A549 (cell line): ENCODE measurements at regions not wholly inside any gene's neighbourhood (a gene's known extent, or its start where the extent isn't known, plus 50 kb on each side); places are given as distances from the start of the nearest gene placed in this dataset.

ENCODE experiments used
- CEBPB ChIP-seq, 2 experiments: fragments of >200 bp in 1 of 2; sonication (Bioruptor Twin) in 1 of 2; formaldehyde crosslinking in 1 of 2; IDR thresholded peaks; 2 replicates each; pipeline ENCODE4 v1.6.1; 2012 to 2016
- CTCF ChIP-seq: fragments of >200 bp; sonication (Bioruptor Twin); formaldehyde crosslinking; IDR thresholded peaks from 3 replicates; pipeline ENCODE4 v1.5.1; 2016
- ELK1 ChIP-seq: fragments of 150-350 bp; IDR thresholded peaks from 2 replicates; pipeline ENCODE4 v1.6.1; 2014; ENCODE audit warnings: low read depth, mild to moderate bottlenecking, low read length
- HMGXB4 ChIP-seq: fragments of 250-450 bp; sonication (Bioruptor Pico); IDR thresholded peaks from 2 replicates; pipeline ENCODE4 v1.5.0; 2021; ENCODE audit warnings: mild to moderate bottlenecking, moderate library complexity, borderline replicate concordance
- MAX ChIP-seq: IDR thresholded peaks from 2 replicates; pipeline ENCODE4 v1.6.1; 2012
- MAZ ChIP-seq: fragments of 150-350 bp; IDR thresholded peaks from 2 replicates; pipeline ENCODE4 v1.6.1; 2014; ENCODE audit warnings: antibody characterized with exemption, low read depth, low read length, borderline replicate concordance
- POLR2AphosphoS2 ChIP-seq: conservative IDR thresholded peaks from 2 replicates; pipeline ENCODE4 v1.6.1; 2012; ENCODE audit warnings: low read length, improper control_type of control experiment, inconsistent platforms
- SREBF2 ChIP-seq: fragments of 450-650 bp; IDR thresholded peaks from 2 replicates; pipeline ENCODE4 v1.6.1; 2014; ENCODE audit warnings: mild to moderate bottlenecking, moderate library complexity
- ZFP36 ChIP-seq: fragments of 450-650 bp; IDR thresholded peaks from 2 replicates; pipeline ENCODE4 v1.6.1; 2014; ENCODE audit warnings: borderline replicate concordance; ENCODE audit not compliant: partially characterized antibody
- ZNF302 ChIP-seq: fragments of 250-450 bp; sonication (Bioruptor Pico); IDR thresholded peaks from 2 replicates; pipeline ENCODE4 v1.9.0; 2021; ENCODE audit warnings: inconsistent platforms, mild to moderate bottlenecking, moderate library complexity

GRCh38 chr9:108033976-108034964 lies 544.7 kb upstream of the KLF4 start:
- no peak for TF ChIP-seq CTCF
- no peak for TF ChIP-seq CEBPB (IDR thresholded peaks at IDR 0.05)
- TF ChIP-seq ZFP36 = no peak
- no peak for TF ChIP-seq POLR2AphosphoS2
- no peak for TF ChIP-seq ELK1
- TF ChIP-seq HMGXB4 = no peak
- no peak for TF ChIP-seq MAX
- no peak for TF ChIP-seq ZNF302 (CRISPR knock-in tag)
- no peak for TF ChIP-seq MAZ
- TF ChIP-seq SREBF2 = no peak
